T-cell (primary cell): ENCODE measurements at regions not wholly inside any gene's neighbourhood (a gene's known extent, or its start where the extent isn't known, plus 50 kb on each side); places are given as distances from the start of the nearest gene placed in this dataset.

Experiments used
- ATAC-seq, 4 experiments: fragments of 200-7000 bp in 3 of 4; fragments of 150-1000 bp in 1 of 4; cut with Tn5 transposase; replicated peaks in 1 of 4; 1 replicate in 3 of 4; 2 replicates in 1 of 4; pipeline ENCODE4 v1.10.0; 2021; ENCODE audit warnings: moderate library complexity in 3 of 4, mild to moderate bottlenecking in 2 of 4, moderate number of reproducible peaks in 1 of 4
- CTCF ChIA-PET, 2 donors: fragments of 300-600 bp; sonication (Branson Sonifier 250); formaldehyde crosslinking; loops; one replicate each; lab custom pipeline; 2022; ENCODE audit warnings: antibody characterized with exemption in 2 of 2; lab: Charles Lee
- POLR2A ChIA-PET, 2 donors: fragments of 300-600 bp; sonication (Branson Sonifier 250); formaldehyde crosslinking; loops; one replicate each; lab custom pipeline; 2022; ENCODE audit warnings: antibody characterized with exemption in 2 of 2; lab: Charles Lee
- DNase-seq, 35 experiments: peaks; one replicate each; pipeline versions ENCODE4 v3.0.0 to v3.0.0-alpha.2; 2013 to 2023
- H3K27ac ChIP-seq: one replicate; pipeline ENCODE4 v1.5.1; 2013; ENCODE audit warnings: low read length
- H3K27me3 ChIP-seq, 2 experiments: replicated peaks in 1 of 2; 1 replicate in 1 of 2; 2 replicates in 1 of 2; pipeline versions ENCODE4 v1.6.1 to v1.7.0; 2013; ENCODE audit warnings: low read length in 1 of 2, mixed read lengths in 1 of 2; ENCODE audit not compliant: control insufficient read depth in 2 of 2, insufficient read depth in 2 of 2; ENCODE audit errors: extremely low read depth in 1 of 2
- H3K36me3 ChIP-seq, 2 donors: 1 replicate in 1 of 2; 2 replicates in 1 of 2; pipeline versions ENCODE4 v1.6.1 to v1.7.0; 2013; ENCODE audit warnings: low read length in 1 of 2; ENCODE audit not compliant: control insufficient read depth in 2 of 2, insufficient read depth in 1 of 2; ENCODE audit errors: extremely low read depth in 1 of 2
- H3K4me1 ChIP-seq, 2 experiments: 1 replicate in 1 of 2; 2 replicates in 1 of 2; pipeline versions ENCODE4 v1.6.1 to v1.7.0; 2013; ENCODE audit warnings: low read length in 2 of 2, mixed read lengths in 1 of 2; ENCODE audit not compliant: insufficient read depth in 2 of 2, control insufficient read depth in 1 of 2; ENCODE audit errors: extremely low read depth in 1 of 2
- H3K4me3 ChIP-seq, 2 donors: 1 replicate in 1 of 2; 2 replicates in 1 of 2; pipeline versions ENCODE4 v1.5.1 to v1.7.0; 2013; ENCODE audit warnings: mild to moderate bottlenecking in 2 of 2, low read length in 1 of 2, moderate library complexity in 1 of 2; ENCODE audit not compliant: control insufficient read depth in 1 of 2; ENCODE audit errors: extremely low read depth in 1 of 2
- H3K9me3 ChIP-seq: 2 replicates; pipeline ENCODE4 v1.7.0; 2013
- H3K27ac Mint-ChIP-seq, 2 donors: one replicate each; pipeline ENCODE4 v1.8.0; 2020 to 2021; ENCODE audit warnings: mild to moderate bottlenecking in 2 of 2, mixed read lengths in 2 of 2
- H3K27me3 Mint-ChIP-seq, 2 donors: one replicate each; pipeline ENCODE4 v1.8.0; 2021 to 2022; ENCODE audit warnings: mixed read lengths in 2 of 2
- H3K36me3 Mint-ChIP-seq: one replicate; pipeline ENCODE4 v1.8.0; 2021; ENCODE audit warnings: mixed read lengths
- H3K4me1 Mint-ChIP-seq, 3 donors: one replicate each; pipeline ENCODE4 v1.8.0; 2020 to 2022; ENCODE audit warnings: mixed read lengths in 3 of 3, mild to moderate bottlenecking in 1 of 3
- H3K4me3 Mint-ChIP-seq, 3 donors: one replicate each; pipeline ENCODE4 v1.8.0; 2020 to 2022; ENCODE audit warnings: mild to moderate bottlenecking in 3 of 3, mixed read lengths in 3 of 3, moderate library complexity in 3 of 3
- H3K9me3 Mint-ChIP-seq, 3 donors: one replicate each; pipeline ENCODE4 v1.8.0; 2020 to 2022; ENCODE audit warnings: mixed read lengths in 3 of 3
- WGBS: methylation state at CpG from one replicate; pipeline ENCODE4 v1.1.5; 2013; ENCODE audit warnings: missing lambda C conversion rate; ENCODE audit not compliant: insufficient coverage; 5-methylcytosine and 5-hydroxymethylcytosine counted together

DNA sequence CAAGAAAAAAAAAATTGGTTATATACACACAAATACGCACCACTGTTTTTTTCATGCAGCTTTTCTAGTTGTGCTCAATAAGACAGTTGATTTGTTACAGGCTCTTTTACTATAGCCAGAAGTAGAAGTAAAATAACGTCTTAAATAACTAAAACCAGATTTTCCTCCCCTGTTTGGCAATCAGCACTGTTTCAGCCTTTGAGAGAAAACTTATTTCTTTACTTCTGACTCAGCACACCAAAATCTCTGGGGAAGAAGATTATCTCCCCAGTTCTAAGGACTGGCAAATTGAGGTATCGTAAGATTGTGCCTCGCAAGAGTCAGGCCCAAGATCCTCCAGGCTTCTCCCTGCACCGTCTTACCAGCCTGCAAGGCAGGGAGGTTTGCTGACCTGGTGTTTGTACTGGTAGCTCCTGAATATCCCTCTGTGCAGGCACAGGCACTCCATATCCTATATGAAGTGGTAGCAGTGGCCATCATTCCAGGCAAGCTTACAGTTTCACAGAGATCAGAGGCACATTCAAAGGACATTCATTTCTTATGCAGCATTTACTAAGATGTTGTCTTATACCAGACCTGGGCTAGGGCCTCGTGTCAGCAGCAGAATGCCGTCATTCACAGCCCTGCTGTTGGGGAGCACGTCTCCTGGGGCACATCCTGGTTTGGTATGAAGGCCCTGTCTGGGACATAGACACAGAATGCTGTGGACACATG is 268.2 kb downstream of the ZNF536 start:
- H3K36me3 ChIP-seq, result no peaks in the 10 kb centered on the region
- peaks cover 0 to 5% of the 10 kb centered on the region in 2 experiments for H3K27me3 ChIP-seq
- ATAC-seq (no peak), DNase-seq (no peak)
- no peak overlapping the region for H3K4me3 ChIP-seq
- WGBS, result 73% methylated on average over 3 of the region's 8 CpGs
- ChIA-PET POLR2A (no interaction called here), CTCF (interaction anchor here in 1 of 2 donors (1.0 kb wide), 1 partner anchor 26 kb away, joined by 3 read pairs; no protein-coding TSS in a partner anchor)
- no peaks in the 10 kb centered on the region for H3K4me1 ChIP-seq
- Mint-ChIP-seq H3K9me3 (peaks cover 0 to 15% (median 8%) of the 10 kb centered on the region in 3 donors), H3K36me3 (no peaks in the 10 kb centered on the region), H3K4me3 (no peak overlapping the region), H3K27me3 (peaks cover 2 to 7% of the 10 kb centered on the region in 2 donors), H3K4me1 (no peaks in the 10 kb centered on the region), H3K27ac (no peak overlapping the region)
- H3K27ac ChIP-seq, result no peak overlapping the region
- H3K9me3 ChIP-seq, result no peaks in the 10 kb centered on the region

DNA sequence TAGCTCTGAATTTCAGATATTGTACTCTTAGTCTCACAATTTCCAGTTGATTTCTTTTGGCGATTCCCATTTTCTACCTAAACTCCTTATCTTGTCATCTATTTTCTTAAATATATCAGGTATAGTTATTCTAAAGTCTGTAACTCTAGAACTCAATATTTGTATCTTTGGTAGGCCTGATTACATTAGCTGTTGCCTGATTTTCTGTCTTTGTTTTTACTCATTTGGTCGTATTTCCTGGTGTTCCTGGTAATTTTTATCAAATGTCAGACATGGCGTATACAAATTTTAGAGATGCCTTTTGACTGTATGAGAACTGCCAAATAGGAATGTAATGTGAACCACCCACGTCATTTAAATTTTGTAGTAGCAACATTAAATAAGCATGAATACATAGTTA is 266.7 kb downstream of the ZNF536 start:
- no peak overlapping the region for H3K27ac ChIP-seq
- H3K27me3 Mint-ChIP-seq, result peaks cover 2% of the 10 kb centered on the region in 2 donors
- H3K9me3 ChIP-seq, result no peaks in the 10 kb centered on the region
- CTCF ChIA-PET, result no interaction called here
- WGBS, result no CpG with 5 or more reads among the region's 4 CpGs
- no peak overlapping the region for H3K4me3 Mint-ChIP-seq
- no peaks in the 10 kb centered on the region for H3K4me1 Mint-ChIP-seq
- H3K9me3 Mint-ChIP-seq, result peaks cover 0 to 15% (median 8%) of the 10 kb centered on the region in 3 donors
- no peak for DNase-seq
- ATAC-seq, result no peak
- no peaks in the 10 kb centered on the region for H3K4me1 ChIP-seq
- no peak overlapping the region for H3K4me3 ChIP-seq
- no peaks in the 10 kb centered on the region for H3K36me3 ChIP-seq
- no peak overlapping the region for H3K27ac Mint-ChIP-seq
- POLR2A ChIA-PET, result no interaction called here
- H3K36me3 Mint-ChIP-seq, result no peaks in the 10 kb centered on the region
- peaks cover 0 to 5% of the 10 kb centered on the region in 2 experiments for H3K27me3 ChIP-seq

DNA sequence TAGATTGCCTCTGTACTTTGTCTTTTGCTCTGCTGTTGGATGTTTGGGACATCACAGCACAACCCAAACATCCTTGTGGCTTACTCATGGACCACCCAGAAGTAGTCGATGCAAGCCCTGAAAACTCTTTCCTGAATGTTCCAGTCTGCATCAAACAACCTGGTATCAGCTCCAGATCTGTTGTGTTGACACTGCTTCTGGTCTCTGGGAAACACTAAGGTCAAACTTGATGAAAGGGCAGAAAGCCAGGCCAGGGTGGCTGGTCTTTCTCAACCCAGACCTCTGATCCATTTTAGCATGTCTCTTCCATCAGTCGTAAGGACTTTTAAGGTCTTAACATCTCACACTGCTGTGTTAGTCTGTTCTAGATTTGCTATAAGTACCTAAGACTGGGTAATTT is 265.7 kb downstream of the ZNF536 start:
- Histone ChIP-seq H3K27ac (no peak overlapping the region), H3K4me1 (no peaks in the 10 kb centered on the region), H3K9me3 (no peaks in the 10 kb centered on the region), H3K4me3 (no peak overlapping the region), H3K27me3 (peaks cover 0 to 5% of the 10 kb centered on the region in 2 experiments), H3K36me3 (no peaks in the 10 kb centered on the region)
- no peak for DNase-seq
- H3K27ac Mint-ChIP-seq, result no peak overlapping the region
- no peaks in the 10 kb centered on the region for H3K36me3 Mint-ChIP-seq
- no CpG with 5 or more reads among the region's 2 CpGs for WGBS
- ATAC-seq, result no peak
- no peak overlapping the region for H3K4me3 Mint-ChIP-seq
- H3K27me3 Mint-ChIP-seq, result no peaks in the 10 kb centered on the region
- peaks cover 0 to 15% (median 8%) of the 10 kb centered on the region in 3 donors for H3K9me3 Mint-ChIP-seq
- ChIA-PET POLR2A (no interaction called here), CTCF (no interaction called here)
- no peaks in the 10 kb centered on the region for H3K4me1 Mint-ChIP-seq

DNA sequence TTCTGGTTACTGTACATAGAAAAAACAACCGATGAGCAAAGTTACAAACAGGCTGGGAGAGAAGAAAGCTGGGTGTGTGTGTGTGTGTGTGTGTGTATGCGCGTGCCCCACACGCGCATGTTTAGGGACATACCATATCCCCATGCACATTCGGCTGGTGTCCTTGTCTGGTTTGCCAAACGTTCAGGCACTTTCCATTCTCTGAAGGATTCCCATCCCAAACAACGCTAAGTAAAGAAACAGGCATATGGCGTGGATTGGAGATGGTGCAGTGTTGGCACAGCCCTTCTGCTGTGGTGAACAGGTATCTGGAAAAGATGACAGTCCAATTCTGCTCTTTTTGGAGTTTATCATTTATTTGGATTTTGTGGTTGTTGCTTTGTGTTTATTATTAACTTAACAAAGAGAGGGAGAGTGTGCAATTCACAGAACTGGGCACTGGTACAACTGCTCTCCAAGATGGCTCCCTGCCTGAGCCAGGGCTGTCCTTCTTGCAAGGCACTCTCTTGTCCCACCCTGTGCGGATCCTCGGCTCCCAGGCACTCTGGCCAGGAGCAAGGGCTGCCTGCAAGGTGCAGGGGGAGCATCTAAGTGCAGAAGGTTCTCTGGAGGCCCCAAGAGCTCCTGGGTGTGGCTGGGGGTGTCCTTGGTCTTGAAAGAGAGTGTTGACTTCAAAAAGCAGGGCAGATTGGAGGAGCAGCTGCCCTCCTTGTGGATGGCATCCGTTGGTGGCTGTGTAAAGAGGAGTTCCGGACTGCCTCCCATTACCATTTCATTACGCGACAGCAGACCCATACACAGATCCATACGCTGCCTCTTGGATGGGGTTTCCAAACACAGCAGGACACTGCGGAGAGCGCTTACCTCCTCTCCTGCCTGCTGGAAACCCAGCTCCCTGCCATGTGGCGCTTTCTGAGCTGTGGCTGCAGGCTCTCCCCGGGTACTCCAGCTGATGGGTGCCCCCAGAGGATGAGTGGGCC is 263.1 kb downstream of the ZNF536 start:
- H3K4me1 Mint-ChIP-seq, result no peaks in the 10 kb centered on the region
- no peaks in the 10 kb centered on the region for H3K36me3 Mint-ChIP-seq
- no peak for ATAC-seq
- H3K9me3 ChIP-seq, result no peaks in the 10 kb centered on the region
- H3K27me3 Mint-ChIP-seq, result peaks cover 0 to 2% of the 10 kb centered on the region in 2 donors
- no peaks in the 10 kb centered on the region for H3K36me3 ChIP-seq
- peaks cover 0 to 5% of the 10 kb centered on the region in 2 experiments for H3K27me3 ChIP-seq
- H3K27ac ChIP-seq, result no peak overlapping the region
- no peaks in the 10 kb centered on the region for H3K4me1 ChIP-seq
- no peak overlapping the region for H3K27ac Mint-ChIP-seq
- no peak for DNase-seq
- ChIA-PET POLR2A (no interaction called here), CTCF (no interaction called here)
- H3K4me3 ChIP-seq, result no peak overlapping the region
- no peak overlapping the region for H3K4me3 Mint-ChIP-seq
- H3K9me3 Mint-ChIP-seq, result peaks cover 0 to 15% (median 8%) of the 10 kb centered on the region in 3 donors
- 72% methylated on average over 7 of the region's 20 CpGs for WGBS

DNA sequence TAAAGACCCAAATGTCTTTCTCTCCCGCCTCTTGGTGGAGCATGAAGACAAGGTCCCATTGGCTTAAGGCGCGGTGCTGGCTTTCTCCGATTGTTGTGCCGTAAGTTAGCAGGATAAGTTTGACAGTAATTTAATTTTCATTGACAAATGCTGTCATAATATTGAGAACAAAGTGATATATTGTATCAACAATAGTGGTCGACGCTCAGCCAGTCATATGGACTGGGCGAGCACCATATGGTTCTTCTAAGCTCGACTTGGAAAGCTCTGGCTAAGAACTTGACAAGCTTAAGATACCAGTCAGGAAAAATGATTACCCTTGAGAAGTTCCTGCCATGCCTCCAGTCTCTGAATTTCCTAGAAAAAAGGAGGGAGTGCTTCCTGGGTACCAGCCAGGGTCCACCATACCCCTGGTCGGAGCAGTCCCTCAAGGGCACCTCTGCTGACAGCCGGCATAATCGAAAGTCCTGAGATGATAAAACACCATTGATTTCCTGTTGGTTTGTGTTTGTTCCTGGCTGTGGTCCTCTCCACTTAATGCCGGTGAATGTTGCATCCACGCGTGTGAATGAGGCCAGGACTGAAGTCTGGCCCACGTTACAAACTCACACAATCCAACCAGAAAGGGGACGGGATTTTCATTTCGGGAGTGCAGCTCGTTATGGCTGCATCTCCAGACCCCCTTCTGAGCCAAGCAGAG is 262.1 kb downstream of the ZNF536 start:
- ChIA-PET POLR2A (no interaction called here), CTCF (no interaction called here)

DNA sequence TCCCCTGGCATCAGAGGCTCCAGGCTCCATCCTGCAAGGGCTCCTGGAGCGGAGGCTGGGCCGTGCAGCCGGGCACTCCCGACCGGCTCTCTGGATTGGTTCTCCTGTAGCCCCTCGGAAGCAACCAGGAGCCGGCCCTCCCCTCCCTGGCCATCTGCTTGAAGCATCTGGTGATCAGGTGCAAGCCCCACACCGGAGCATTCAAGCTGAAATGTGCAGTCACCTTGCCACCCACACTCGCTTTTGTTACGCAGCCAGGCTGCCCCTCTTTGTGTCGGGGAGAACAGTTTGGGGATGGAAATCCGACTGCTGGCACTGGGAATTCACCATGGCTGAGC is 258.8 kb downstream of the ZNF536 start:
- Mint-ChIP-seq H3K4me1 (no peaks in the 10 kb centered on the region), H3K4me3 (no peak overlapping the region), H3K36me3 (no peaks in the 10 kb centered on the region), H3K27me3 (peaks cover 0 to 2% of the 10 kb centered on the region in 2 donors), H3K27ac (no peak overlapping the region), H3K9me3 (no peaks in the 10 kb centered on the region)
- ATAC-seq, result no peak
- CTCF ChIA-PET, result no interaction called here
- Histone ChIP-seq H3K4me3 (no peak overlapping the region), H3K27ac (no peak overlapping the region), H3K27me3 (peaks cover 0 to 7% of the 10 kb centered on the region in 2 experiments), H3K36me3 (no peaks in the 10 kb centered on the region), H3K4me1 (no peaks in the 10 kb centered on the region), H3K9me3 (no peaks in the 10 kb centered on the region)
- POLR2A ChIA-PET, result no interaction called here
- WGBS, result 88% methylated on average over 12 of the region's 12 CpGs
- DNase-seq, result no peak

More for the DNA sequence above, 262.1 kb downstream of the ZNF536 start:
- Mint-ChIP-seq H3K27ac (no peak overlapping the region), H3K36me3 (no peaks in the 10 kb centered on the region), H3K4me3 (no peak overlapping the region), H3K9me3 (peaks cover 0 to 15% (median 8%) of the 10 kb centered on the region in 3 donors), H3K4me1 (no peaks in the 10 kb centered on the region), H3K27me3 (peaks cover 0 to 2% of the 10 kb centered on the region in 2 donors)
- 88% methylated on average over 10 of the region's 19 CpGs for WGBS
- H3K4me3 ChIP-seq, result no peak overlapping the region
- no peak overlapping the region for H3K27ac ChIP-seq
- no peaks in the 10 kb centered on the region for H3K4me1 ChIP-seq
- DNase-seq, result no peak
- peaks cover 0 to 5% of the 10 kb centered on the region in 2 experiments for H3K27me3 ChIP-seq
- H3K36me3 ChIP-seq, result no peaks in the 10 kb centered on the region
- no peaks in the 10 kb centered on the region for H3K9me3 ChIP-seq
- ATAC-seq, result no peak
